GM19397 (cell line): ENCODE measurements at regions not wholly inside any gene's neighbourhood (a gene's known extent, or its start where the extent isn't known, plus 50 kb on each side); places are given as distances from the start of the nearest gene placed in this dataset.
"Not testable (repeated sequence)": the region's sequence is repeated elsewhere in the genome, so short reads cannot be mapped to it uniquely, and the experiment has no call there.

Source experiments
- ATAC-seq: cut with Tn5 transposase; IDR thresholded peaks from one replicate; pipeline ENCODE4 v1.9.1; 2021; ENCODE audit warnings: mild to moderate bottlenecking, moderate library complexity; ENCODE audit not compliant: unreplicated experiment

- no peak for ATAC-seq
Measured at GRCh38 chr5:28402590-28403301, 1364.4 kb upstream of the CDH9 start.

- ATAC-seq, result no peak
Measured at GRCh38 chr5:28400076-28400475, 1361.7 kb upstream of the CDH9 start.

- ATAC-seq, result no peak
Measured at GRCh38 chr5:28399211-28399610, 1360.8 kb upstream of the CDH9 start.

- ATAC-seq, result no peak
Measured at GRCh38 chr5:28398185-28398584, 1359.8 kb upstream of the CDH9 start.

- no peak for ATAC-seq
Measured at GRCh38 chr5:28397502-28397941, 1359.1 kb upstream of the CDH9 start.

GRCh38 chr5:28391277-28391676, 1352.9 kb upstream of the CDH9 start:
- no peak for ATAC-seq

GRCh38 chr5:28390341-28390740, 1352.0 kb upstream of the CDH9 start:
- ATAC-seq, result no peak

- ATAC-seq, result not testable (repeated sequence)
Measured at GRCh38 chr5:28389727-28390126, 1351.3 kb upstream of the CDH9 start.

- no peak for ATAC-seq
Measured at GRCh38 chr5:28388428-28388827, 1350.0 kb upstream of the CDH9 start.

GRCh38 chr5:28386712-28387111, 1348.3 kb upstream of the CDH9 start:
- no peak for ATAC-seq

GRCh38 chr5:28380167-28380566, 1341.8 kb upstream of the CDH9 start:
- ATAC-seq, result no peak

- no peak for ATAC-seq
Measured at GRCh38 chr5:28374492-28374967, 1336.1 kb upstream of the CDH9 start.

- ATAC-seq, result no peak
Measured at GRCh38 chr5:28370896-28371295, 1332.5 kb upstream of the CDH9 start.

GRCh38 chr5:28369418-28369817, 1331.0 kb upstream of the CDH9 start:
- no peak for ATAC-seq

- no peak for ATAC-seq
Measured at GRCh38 chr5:28355831-28356230, 1317.4 kb upstream of the CDH9 start.

GRCh38 chr5:28346696-28347095, 1308.3 kb upstream of the CDH9 start:
- ATAC-seq, result no peak

GRCh38 chr5:28344836-28345433, 1306.5 kb upstream of the CDH9 start:
- no peak for ATAC-seq

GRCh38 chr5:28329176-28329575, 1290.8 kb upstream of the CDH9 start:
- ATAC-seq, result no peak

- no peak for ATAC-seq
Measured at GRCh38 chr5:28328681-28329080, 1290.3 kb upstream of the CDH9 start.

GRCh38 chr5:28324174-28324573, 1285.8 kb upstream of the CDH9 start:
- no peak for ATAC-seq

- ATAC-seq, result no peak
Measured at GRCh38 chr5:28313953-28314352, 1275.6 kb upstream of the CDH9 start.

- ATAC-seq, result no peak
Measured at GRCh38 chr5:28313321-28313951, 1275.0 kb upstream of the CDH9 start.
